H54 (cell line): ENCODE measurements at regions not wholly inside any gene's neighbourhood (a gene's known extent, or its start where the extent isn't known, plus 50 kb on each side); places are given as distances from the start of the nearest gene placed in this dataset.

Experiments
- DNase-seq: peaks from one replicate; pipeline ENCODE4 v3.0.0; 2011; ENCODE audit warnings: low spot score, mixed read lengths; ENCODE audit not compliant: insufficient read length
- FAIRE-seq: peaks from 3 replicates; lab custom pipeline; 2011; peaks lifted over from hg19 to GRCh38; lab: Jason Lieb, UNC
- POLR2A ChIP-seq: IDR thresholded peaks from 2 replicates; pipeline ENCODE4 v1.6.1; 2011; ENCODE audit warnings: low read depth, mild to moderate bottlenecking, low read length

DNA sequence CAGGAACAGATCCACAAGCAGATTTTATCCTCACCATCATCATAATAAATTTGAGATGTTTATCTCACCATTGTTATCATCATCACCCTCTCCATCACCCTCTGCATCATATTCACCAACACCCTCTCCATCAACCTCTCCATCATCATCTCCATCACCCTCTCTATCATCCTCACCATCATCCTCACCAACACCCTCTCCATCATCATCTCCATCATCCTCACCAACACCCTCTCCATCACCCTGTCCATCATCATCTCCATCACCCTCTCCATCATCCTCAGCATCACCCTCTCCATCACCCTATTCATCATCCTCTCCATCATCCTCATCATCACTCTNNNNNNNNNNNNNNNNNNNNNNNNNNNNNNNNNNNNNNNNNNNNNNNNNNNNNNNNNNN, 567.0 kb upstream of the SGCD start:
- FAIRE-seq (no peak), DNase-seq (no peak)
- TF ChIP-seq POLR2A = no peak

DNA sequence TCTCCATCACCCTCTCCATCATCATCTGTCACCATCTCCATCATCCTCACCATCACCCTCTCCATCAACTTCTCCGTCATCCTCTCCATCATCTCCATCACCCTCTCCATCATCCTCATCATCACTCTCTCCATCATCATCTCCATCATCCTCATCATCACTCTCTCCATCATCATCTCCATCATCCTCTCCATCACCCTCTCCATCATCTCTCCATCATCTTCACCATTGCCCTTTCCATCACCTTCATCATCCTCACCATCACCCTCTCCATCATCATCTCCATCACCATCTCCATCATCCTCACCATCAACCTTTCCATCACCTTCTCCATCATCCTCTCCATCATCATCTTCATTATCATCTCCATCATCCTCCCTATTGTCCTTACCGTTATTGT, 565.5 kb upstream of the SGCD start:
- no peak for TF ChIP-seq POLR2A
- FAIRE-seq (no peak), DNase-seq (no peak)

DNA sequence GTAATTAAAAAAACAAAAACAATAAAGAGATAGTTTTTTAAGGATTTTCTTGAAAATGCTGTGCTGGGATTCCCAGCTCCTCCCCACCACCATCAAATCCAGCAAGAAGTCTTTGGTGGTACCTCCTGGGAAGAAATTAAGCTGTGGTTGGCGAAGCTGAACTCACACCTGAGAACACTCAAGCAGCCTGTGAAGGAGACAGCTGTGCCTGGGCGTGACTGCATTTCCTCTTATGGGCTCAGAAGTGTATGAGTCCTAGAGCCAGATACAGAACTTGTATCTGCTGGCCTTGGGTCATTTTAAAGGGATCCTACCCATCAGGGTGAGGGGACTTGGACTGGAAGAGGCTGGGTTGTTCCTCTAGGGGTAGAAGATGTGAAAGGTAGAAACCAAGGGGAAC, 561.2 kb upstream of the SGCD start:
- FAIRE-seq = no peak
- no peak for DNase-seq
- TF ChIP-seq POLR2A = no peak

DNA sequence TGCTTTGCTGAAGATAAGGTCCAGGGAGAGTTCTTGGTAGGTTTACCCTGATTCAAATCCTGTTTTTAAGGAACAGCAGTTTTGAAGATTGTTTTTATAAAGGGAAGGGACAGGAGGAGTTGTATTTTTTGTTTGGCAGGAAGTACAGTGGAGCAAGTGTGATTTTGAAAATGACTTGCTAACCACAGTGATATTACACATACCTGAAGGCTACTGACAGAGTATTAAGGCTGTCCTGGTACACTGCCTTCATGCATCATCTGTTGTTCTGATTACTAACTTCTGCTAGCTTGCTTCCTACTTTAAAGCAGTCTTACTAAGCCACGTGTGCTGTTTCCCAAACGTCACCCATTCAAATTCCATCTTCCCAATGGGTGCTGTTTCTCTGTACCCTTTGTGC, 559.5 kb upstream of the SGCD start:
- FAIRE-seq (no peak), DNase-seq (no peak)
- TF ChIP-seq POLR2A = no peak

DNA sequence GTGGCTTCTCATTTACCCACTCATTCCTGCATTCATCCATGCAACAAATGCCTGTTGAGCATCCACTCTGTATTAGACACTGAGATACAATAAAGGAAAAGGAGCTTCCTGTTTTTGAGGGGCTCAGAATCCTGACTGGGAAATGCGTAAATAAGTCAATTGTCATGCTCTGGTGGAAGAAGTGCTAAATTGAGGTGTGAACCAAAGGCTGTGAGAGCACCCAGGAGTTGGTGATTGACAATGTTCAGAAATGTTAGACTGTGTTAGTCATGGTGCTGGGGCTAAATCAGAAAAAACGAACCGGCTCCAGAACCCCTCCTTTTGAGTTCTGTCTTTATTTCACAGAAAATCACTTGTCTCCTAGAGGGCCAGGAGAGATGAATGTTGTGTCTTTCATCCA, 558.6 kb upstream of the SGCD start:
- no peak for TF ChIP-seq POLR2A
- DNase-seq (no peak), FAIRE-seq (no peak)

DNA sequence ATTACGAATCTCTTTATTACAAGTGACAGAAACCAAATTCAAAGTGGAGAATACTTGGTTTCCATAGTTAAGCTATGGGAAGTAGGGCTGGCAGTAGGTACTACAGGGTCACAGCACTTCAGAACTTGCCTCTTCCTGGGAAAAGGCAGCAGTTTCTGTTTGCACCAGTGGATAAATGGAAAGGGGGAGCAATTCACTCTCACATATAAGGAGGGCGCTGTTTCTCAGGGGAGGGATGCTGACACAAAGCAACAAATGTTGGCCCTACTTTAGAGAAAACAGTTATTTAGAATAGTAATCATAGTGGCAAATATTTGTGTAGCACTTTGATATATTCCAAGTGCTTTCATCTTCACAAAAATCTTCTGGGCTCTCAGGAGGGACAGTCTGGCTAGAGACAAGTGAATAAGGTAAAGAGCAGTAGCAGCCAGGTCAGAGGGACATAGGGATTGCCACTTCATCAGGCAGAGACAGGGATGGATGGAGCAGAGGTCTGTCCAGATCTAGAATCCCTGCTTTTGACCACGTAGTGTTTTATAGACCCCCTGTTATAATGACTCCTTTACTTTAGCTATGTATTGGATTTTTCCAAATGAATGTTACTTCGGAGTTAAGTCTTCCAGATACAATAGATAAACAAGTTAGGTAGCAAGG, 554.8 kb upstream of the SGCD start:
- DNase-seq = no peak
- TF ChIP-seq POLR2A = no peak
- FAIRE-seq = no peak

DNA sequence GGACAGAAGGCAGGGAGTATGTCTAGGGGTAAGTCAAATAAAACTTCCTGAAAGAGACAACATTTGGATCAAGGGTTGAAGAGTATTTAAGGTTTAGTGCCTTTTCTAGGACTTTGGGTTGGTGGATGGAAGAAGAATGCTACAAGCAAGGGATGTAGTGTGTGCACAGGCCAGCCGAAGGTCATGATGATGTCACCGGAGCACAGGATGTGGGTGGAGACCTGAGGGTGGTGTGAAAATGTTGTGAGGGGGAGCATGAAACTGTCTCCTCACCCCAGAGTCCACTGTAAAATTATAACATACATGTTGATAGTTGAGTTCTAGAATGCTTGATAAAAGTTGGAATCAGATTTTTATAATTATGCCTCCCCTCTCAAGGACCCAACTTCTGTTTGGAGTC, 553.3 kb upstream of the SGCD start:
- no peak for TF ChIP-seq POLR2A
- FAIRE-seq = no peak
- no peak for DNase-seq

DNA sequence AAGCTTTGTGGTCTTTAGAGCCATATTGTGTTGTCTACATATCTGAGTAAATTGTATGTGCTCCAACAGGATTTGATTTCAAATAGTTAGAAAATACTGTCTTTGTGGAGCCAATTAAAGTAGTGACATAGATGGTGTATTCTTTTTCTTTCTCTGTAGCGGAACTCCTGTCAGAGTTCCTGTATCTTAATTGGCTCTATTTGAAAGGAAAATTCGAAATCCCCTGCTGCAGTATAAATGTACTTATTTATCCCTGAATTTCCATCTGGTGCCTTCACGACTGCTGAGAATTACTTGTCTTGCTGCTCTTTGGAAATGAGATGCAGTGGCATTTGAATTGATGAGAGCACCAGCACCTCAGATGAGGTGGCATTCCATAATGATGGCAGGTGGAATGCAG, 546.7 kb upstream of the SGCD start:
- TF ChIP-seq POLR2A = no peak
- no peak for FAIRE-seq

DNA sequence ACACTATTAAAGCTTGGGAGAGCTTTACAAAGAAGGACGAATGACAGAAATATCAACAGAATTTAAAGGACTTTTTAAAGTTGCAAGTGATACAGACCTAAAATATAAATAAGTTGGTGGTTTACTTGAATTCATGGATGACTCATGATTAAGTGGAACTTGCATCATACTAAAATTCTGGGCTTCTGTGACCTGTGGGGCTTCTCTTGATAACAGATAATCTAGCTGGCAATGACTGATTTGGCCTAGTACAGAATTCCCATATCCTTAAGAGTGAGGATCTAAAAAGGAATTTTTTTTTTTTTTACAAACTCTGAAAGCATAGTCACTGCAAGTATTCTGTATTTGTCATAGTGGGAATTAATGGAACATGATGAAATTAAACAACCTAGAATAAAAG, 543.7 kb upstream of the SGCD start:
- DNase-seq (no peak), FAIRE-seq (no peak)
- TF ChIP-seq POLR2A = no peak

More for the DNA sequence above, 546.7 kb upstream of the SGCD start:
- DNase-seq = no peak

DNA sequence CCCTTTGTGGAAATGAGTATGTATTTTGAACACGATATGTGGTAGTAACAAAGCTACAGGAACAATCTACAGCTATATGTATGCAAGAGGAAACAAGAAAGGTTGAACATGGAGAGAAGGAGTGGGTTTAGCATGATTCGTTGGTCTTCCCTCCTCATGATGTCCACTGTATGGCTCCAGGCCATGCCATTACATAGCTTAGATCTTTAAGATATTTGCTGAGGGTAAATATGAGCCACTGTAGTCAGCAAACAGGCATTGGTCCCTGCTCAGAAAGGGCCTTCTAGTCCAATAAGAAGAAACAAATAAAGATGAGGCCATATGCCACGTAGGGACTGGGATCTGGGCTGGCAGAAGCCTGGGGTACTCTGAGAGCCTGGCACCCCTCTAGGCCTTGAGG, 543.2 kb upstream of the SGCD start:
- FAIRE-seq (no peak), DNase-seq (no peak)
- no peak for TF ChIP-seq POLR2A

DNA sequence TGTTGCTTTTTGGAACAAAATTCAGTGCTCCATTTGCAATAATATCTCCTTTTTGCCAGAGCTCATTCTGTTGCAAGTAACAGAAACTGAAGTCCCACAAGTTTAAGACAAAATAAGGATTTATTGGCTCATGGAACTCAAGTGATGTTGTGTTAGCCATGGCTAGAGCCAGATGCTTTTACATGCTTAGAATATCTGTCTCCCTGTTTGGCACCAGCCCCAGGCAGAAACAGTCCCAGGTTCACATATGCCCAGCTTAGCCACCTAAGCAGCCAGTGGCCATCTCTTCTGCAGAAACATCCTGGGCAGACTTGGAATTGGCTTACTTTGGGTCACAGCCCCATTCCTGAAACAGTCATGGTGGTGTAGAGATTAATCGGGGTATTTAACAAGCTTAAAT, 540.9 kb upstream of the SGCD start:
- TF ChIP-seq POLR2A = no peak
- FAIRE-seq (no peak), DNase-seq (no peak)

DNA sequence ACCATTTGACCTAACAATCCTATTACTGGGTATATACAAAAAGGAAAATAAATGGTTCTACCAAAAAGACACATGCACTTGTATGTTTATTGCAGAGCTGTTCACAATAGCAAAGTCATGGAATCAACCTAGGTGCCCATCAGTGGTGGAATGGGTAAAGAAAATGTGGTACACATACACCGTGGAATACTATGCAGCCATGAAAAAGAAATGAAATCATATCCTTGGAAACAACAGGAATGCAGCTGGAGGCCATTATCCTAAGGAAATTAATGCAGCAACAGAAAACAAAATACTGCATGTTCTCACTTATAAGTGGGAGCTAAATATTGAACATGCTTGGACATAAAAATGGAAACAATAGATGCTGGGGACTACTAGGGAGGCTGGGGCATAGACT, 534.1 kb upstream of the SGCD start:
- DNase-seq (no peak), FAIRE-seq (no peak)
- no peak for TF ChIP-seq POLR2A

DNA sequence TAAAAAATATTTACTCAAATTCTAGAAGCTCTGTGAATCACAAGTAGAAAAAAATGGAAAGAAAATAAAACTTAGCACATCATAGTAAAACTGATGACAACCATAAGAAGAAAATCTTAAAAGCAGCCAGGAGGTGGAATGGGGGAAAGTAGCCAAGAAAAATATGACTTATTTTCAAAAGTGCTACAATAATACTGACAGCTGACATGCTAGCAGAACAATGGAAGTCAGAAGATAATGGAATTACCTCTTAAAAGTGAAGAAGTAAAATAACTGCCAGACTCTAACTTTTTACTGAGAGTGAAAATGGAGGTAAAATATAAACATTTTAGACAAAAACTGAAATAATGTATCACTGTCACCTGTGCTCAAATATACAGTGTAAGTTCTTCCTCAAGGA, 532.2 kb upstream of the SGCD start:
- FAIRE-seq (no peak), DNase-seq (no peak)
- TF ChIP-seq POLR2A = no peak

DNA sequence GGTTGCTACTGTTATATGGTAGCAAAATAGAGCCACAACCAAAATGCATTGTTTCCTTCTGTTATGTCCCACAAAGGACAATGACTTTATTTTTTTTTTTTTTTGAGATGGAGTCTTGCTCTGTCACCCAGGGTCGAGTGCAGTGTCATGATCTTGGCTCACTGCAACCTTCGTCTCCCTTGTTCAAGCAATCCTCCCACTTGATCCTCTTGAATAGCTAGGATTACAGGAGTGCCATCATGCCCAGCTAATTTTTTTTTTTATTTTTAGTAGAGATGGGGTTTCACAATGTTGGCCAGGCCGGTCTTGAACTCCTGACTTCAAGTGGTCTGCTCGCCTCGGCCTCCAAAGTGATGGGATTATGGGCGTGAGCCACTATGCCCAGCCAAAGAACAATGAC, 527.7 kb upstream of the SGCD start:
- DNase-seq = no peak
- FAIRE-seq = no peak
- TF ChIP-seq POLR2A = no peak

DNA sequence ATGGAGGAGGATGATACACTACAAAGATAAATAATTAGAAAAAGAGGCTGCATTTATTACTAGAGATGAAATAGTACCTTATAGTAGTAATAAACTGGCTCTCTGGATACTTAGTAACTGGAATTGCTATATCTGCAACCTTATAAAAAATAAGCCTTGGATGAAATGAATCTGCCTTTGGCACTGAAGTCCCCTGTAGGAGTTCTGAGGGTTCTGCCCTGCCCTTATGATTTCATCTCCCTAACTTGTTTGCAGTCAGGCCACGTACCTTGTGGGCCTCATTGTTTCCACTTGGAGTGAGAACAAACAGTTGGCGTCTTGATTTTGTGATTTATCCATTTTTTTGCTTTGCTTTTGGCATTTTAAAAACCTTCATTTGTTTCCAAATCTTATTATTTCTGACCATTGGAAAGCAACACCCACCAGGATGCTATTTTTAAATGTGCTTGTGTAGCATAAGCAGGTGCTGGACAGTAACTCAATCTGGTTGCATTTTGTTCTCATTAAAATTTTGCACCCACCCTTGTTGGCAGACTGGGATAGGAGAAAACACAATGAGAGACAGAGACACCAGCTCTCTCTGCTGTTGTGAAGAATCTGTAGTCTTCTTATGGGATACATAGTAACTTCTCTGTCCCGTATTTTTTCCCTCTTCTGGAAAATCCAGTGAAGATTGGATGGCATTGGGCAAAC, 518.9 kb upstream of the SGCD start:
- no peak for DNase-seq
- FAIRE-seq = no peak
- TF ChIP-seq POLR2A = no peak

DNA sequence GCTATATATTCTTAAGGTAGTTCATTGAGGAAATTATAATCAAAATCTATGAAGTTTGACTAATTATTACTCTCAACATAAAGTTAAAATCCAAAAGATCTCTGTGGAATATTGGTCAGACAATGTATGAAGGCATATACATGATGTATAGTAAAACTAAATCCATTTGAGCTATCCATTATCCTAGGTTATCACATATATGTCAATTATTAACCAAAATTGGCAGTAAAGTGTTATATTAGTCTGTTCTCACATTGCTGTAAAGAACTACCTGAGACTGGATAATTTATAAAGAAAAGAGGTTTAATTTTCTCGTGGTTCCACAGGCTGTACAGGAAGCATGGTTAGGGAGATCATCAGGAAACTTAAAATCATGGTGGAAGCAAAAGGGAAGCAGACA, 511.7 kb upstream of the SGCD start:
- no peak for TF ChIP-seq POLR2A
- FAIRE-seq (no peak), DNase-seq (no peak)
